IPS-11a (cell line): ENCODE measurements at regions not wholly inside any gene's neighbourhood (a gene's known extent, or its start where the extent isn't known, plus 50 kb on each side); places are given as distances from the start of the nearest gene placed in this dataset.

ENCODE experiments used
- H3K4me3 ChIP-seq: one replicate; pipeline ENCODE4 v1.5.1; 2013; ENCODE audit warnings: low read depth, low read length, control low read depth

GRCh38 chr2:133717497-133717896, 149.2 kb upstream of the NCKAP5 start:
- H3K4me3 ChIP-seq = no peak overlapping the region

- H3K4me3 ChIP-seq = no peak overlapping the region
Observed at GRCh38 chr2:133718688-133719201, 150.5 kb upstream of the NCKAP5 start.

- H3K4me3 ChIP-seq = no peak overlapping the region
Observed at GRCh38 chr2:133720429-133720828, 152.2 kb upstream of the NCKAP5 start.

GRCh38 chr2:133721118-133721517, 152.9 kb upstream of the NCKAP5 start:
- H3K4me3 ChIP-seq = no peak overlapping the region

GRCh38 chr2:133723133-133723532, 154.9 kb upstream of the NCKAP5 start:
- H3K4me3 ChIP-seq = no peak overlapping the region

GRCh38 chr2:133726973-133727372, 158.7 kb upstream of the NCKAP5 start:
- no peak overlapping the region for H3K4me3 ChIP-seq

GRCh38 chr2:133732059-133732458, 163.8 kb upstream of the NCKAP5 start:
- no peak overlapping the region for H3K4me3 ChIP-seq

GRCh38 chr2:133732982-133733900, 165.0 kb upstream of the NCKAP5 start:
- H3K4me3 ChIP-seq = no peak overlapping the region

- H3K4me3 ChIP-seq = no peak overlapping the region
Observed at GRCh38 chr2:133733901-133734255, 165.6 kb upstream of the NCKAP5 start.

GRCh38 chr2:133734716-133735495, 166.6 kb upstream of the NCKAP5 start:
- no peak overlapping the region for H3K4me3 ChIP-seq

GRCh38 chr2:133736674-133737073, 168.4 kb upstream of the NCKAP5 start:
- no peak overlapping the region for H3K4me3 ChIP-seq

GRCh38 chr2:133737242-133737993, 169.2 kb upstream of the NCKAP5 start:
- no peak overlapping the region for H3K4me3 ChIP-seq

- H3K4me3 ChIP-seq = no peak overlapping the region
Observed at GRCh38 chr2:133739039-133739438, 170.8 kb upstream of the NCKAP5 start.

GRCh38 chr2:133740500-133740899, 172.2 kb upstream of the NCKAP5 start:
- no peak overlapping the region for H3K4me3 ChIP-seq

GRCh38 chr2:133748007-133748700, 179.9 kb upstream of the NCKAP5 start:
- H3K4me3 ChIP-seq = no peak overlapping the region

GRCh38 chr2:133753665-133754064, 185.4 kb upstream of the NCKAP5 start:
- no peak overlapping the region for H3K4me3 ChIP-seq

GRCh38 chr2:133755480-133756300, 187.4 kb upstream of the NCKAP5 start:
- no peak overlapping the region for H3K4me3 ChIP-seq

- no peak overlapping the region for H3K4me3 ChIP-seq
Observed at GRCh38 chr2:133756833-133757232, 188.6 kb upstream of the NCKAP5 start.

GRCh38 chr2:133760376-133760775, 192.1 kb upstream of the NCKAP5 start:
- no peak overlapping the region for H3K4me3 ChIP-seq

- H3K4me3 ChIP-seq = no peak overlapping the region
Observed at GRCh38 chr2:133765658-133766057, 197.4 kb upstream of the NCKAP5 start.
